GM21786 (cell line): ENCODE measurements at regions not wholly inside any gene's neighbourhood (a gene's known extent, or its start where the extent isn't known, plus 50 kb on each side); places are given as distances from the start of the nearest gene placed in this dataset.
"Not testable (repeated sequence)": the region's sequence is repeated elsewhere in the genome, so short reads cannot be mapped to it uniquely, and the experiment has no call there.

ENCODE experiments used
- ATAC-seq: cut with Tn5 transposase; IDR thresholded peaks from one replicate; pipeline ENCODE4 v1.9.1; 2021; ENCODE audit not compliant: unreplicated experiment

GRCh38 chr12:105523164-105524057 lies 192.9 kb downstream of the C12orf75 start:
- no peak for ATAC-seq

- no peak for ATAC-seq
These were observed 194.5 kb downstream of the C12orf75 start for GRCh38 chr12:105524961-105525360.

- ATAC-seq = no peak
These were observed 203.6 kb downstream of the C12orf75 start for GRCh38 chr12:105534068-105534467.

GRCh38 chr12:105535033-105535432 lies 204.5 kb downstream of the C12orf75 start:
- not testable (repeated sequence) for ATAC-seq

- no peak for ATAC-seq
These were observed 208.4 kb downstream of the C12orf75 start for GRCh38 chr12:105538880-105539279.

GRCh38 chr12:105539735-105540134 lies 209.2 kb downstream of the C12orf75 start:
- ATAC-seq = no peak

GRCh38 chr12:105547786-105548185 lies 217.3 kb downstream of the C12orf75 start:
- no peak for ATAC-seq

GRCh38 chr12:105548626-105549025 lies 218.1 kb downstream of the C12orf75 start:
- no peak for ATAC-seq

- no peak for ATAC-seq
These were observed 221.6 kb downstream of the C12orf75 start for GRCh38 chr12:105552056-105552455.

GRCh38 chr12:105554223-105554678 lies 223.8 kb downstream of the C12orf75 start:
- no peak for ATAC-seq

GRCh38 chr12:105554856-105555255 lies 224.4 kb downstream of the C12orf75 start:
- no peak for ATAC-seq

GRCh38 chr12:105555556-105556295 lies 225.2 kb downstream of the C12orf75 start:
- ATAC-seq = no peak

- ATAC-seq = no peak
These were observed 228.8 kb downstream of the C12orf75 start for GRCh38 chr12:105559310-105559709.

GRCh38 chr12:105561546-105562198 lies 231.2 kb downstream of the C12orf75 start:
- no peak for ATAC-seq

- ATAC-seq = no peak
These were observed 231.9 kb downstream of the C12orf75 start for GRCh38 chr12:105562199-105562971.

- ATAC-seq = no peak
These were observed 236.6 kb downstream of the C12orf75 start for GRCh38 chr12:105567061-105567460.

- no peak for ATAC-seq
These were observed 239.4 kb downstream of the C12orf75 start for GRCh38 chr12:105569886-105570285.

GRCh38 chr12:105570944-105571343 lies 240.5 kb downstream of the C12orf75 start:
- ATAC-seq = no peak

GRCh38 chr12:105573574-105573973 lies 243.1 kb downstream of the C12orf75 start:
- ATAC-seq = no peak

GRCh38 chr12:105574056-105574715 lies 243.7 kb downstream of the C12orf75 start:
- no peak for ATAC-seq
